DOHH2 (cell line): ENCODE measurements at regions not wholly inside any gene's neighbourhood (a gene's known extent, or its start where the extent isn't known, plus 50 kb on each side); places are given as distances from the start of the nearest gene placed in this dataset.

ENCODE experiments used
- H3F3A ChIP-seq: fragments of 200-600 bp; sonication (generic), shearing (Covaris generic); 2 replicates; pipeline ENCODE4 v1.6.0; 2016; ENCODE audit warnings: antibody characterized with exemption, mild to moderate bottlenecking; ENCODE audit not compliant: control insufficient read depth, insufficient read depth
- H3K27ac ChIP-seq: fragments of 200-600 bp; sonication (generic); 2 replicates; pipeline ENCODE4 v1.5.1; 2014; ENCODE audit warnings: low read depth, mild to moderate bottlenecking, low read length, moderate library complexity
- H3K27me3 ChIP-seq: fragments of 200-600 bp; sonication (generic); 2 replicates; pipeline ENCODE4 v1.6.1; 2014; ENCODE audit warnings: mild to moderate bottlenecking, low read length, mixed read lengths; ENCODE audit not compliant: control insufficient read depth
- H3K36me3 ChIP-seq: fragments of 200-600 bp; sonication (generic); 2 replicates; pipeline ENCODE4 v1.6.1; 2014; ENCODE audit warnings: mild to moderate bottlenecking, low read length, moderate library complexity, mixed read lengths; ENCODE audit not compliant: control insufficient read depth
- H3K4me1 ChIP-seq: fragments of 200-600 bp; sonication (generic); 2 replicates; pipeline ENCODE4 v1.6.1; 2014; ENCODE audit warnings: mild to moderate bottlenecking, low read length, mixed read lengths; ENCODE audit not compliant: control insufficient read depth
- H3K4me2 ChIP-seq: fragments of 200-600 bp; sonication (generic); 2 replicates; pipeline ENCODE4 v1.6.0; 2014; ENCODE audit warnings: mild to moderate bottlenecking, low read length, moderate library complexity
- H3K4me3 ChIP-seq: fragments of 200-600 bp; sonication (generic); 2 replicates; pipeline ENCODE4 v1.5.1; 2014; ENCODE audit warnings: mild to moderate bottlenecking, low read length, mixed read lengths
- H3K79me2 ChIP-seq: fragments of 200-600 bp; sonication (generic); 2 replicates; pipeline ENCODE4 v1.6.1; 2014; ENCODE audit warnings: mild to moderate bottlenecking, low read length, mixed read lengths; ENCODE audit not compliant: control insufficient read depth
- H3K9me2 ChIP-seq: fragments of 200-600 bp; sonication (generic); replicated peaks from 2 replicates; pipeline ENCODE4 v1.6.1; 2014; ENCODE audit warnings: mild to moderate bottlenecking, low read length, mixed read lengths; ENCODE audit not compliant: control insufficient read depth
- H3K9me3 ChIP-seq: fragments of 200-600 bp; sonication (generic); 2 replicates; pipeline ENCODE4 v1.6.1; 2014; ENCODE audit warnings: antibody characterized with exemption, low read length, mixed read lengths; ENCODE audit not compliant: control insufficient read depth, insufficient read depth
- H4K20me1 ChIP-seq: fragments of 200-600 bp; sonication (generic); 2 replicates; pipeline ENCODE4 v1.6.0; 2014; ENCODE audit warnings: low read depth, mild to moderate bottlenecking, antibody characterized with exemption, low read length, moderate library complexity; ENCODE audit not compliant: control insufficient read depth, insufficient read depth
- CTCF ChIP-seq: fragments of 200-600 bp; sonication (generic); IDR thresholded peaks from one replicate; pipeline ENCODE4 v1.5.1; 2014; ENCODE audit warnings: antibody characterized with exemption, mild to moderate bottlenecking, low read depth, low read length; ENCODE audit not compliant: poor library complexity, severe bottlenecking
- EZH2phosphoT487 ChIP-seq: fragments of 200-600 bp; sonication (generic); IDR thresholded peaks from 2 replicates; pipeline ENCODE4 v1.6.1; 2017; ENCODE audit warnings: borderline replicate concordance, mild to moderate bottlenecking, antibody characterized with exemption, low read length, moderate library complexity, mixed read lengths

- Histone ChIP-seq H3K4me1 (no peaks in the 10 kb centered on the region), H3K27ac (no peak overlapping the region)
- no peak for TF ChIP-seq EZH2phosphoT487
- no peak for TF ChIP-seq CTCF
Measured at GRCh38 chrY:15593476-15594160, 1069.3 kb downstream of the NLGN4Y start.

GRCh38 chrY:15594179-15594578 is 1069.8 kb downstream of the NLGN4Y start:
- no peak for TF ChIP-seq EZH2phosphoT487
- TF ChIP-seq CTCF, result no peak
- Histone ChIP-seq H3K79me2 (no peaks in the 10 kb centered on the region), H3K36me3 (no peaks in the 10 kb centered on the region), H3F3A (no peaks in the 10 kb centered on the region), H3K27ac (no peak overlapping the region), H3K9me2 (no peaks in the 10 kb centered on the region), H3K4me1 (no peaks in the 10 kb centered on the region), H3K4me3 (no peak overlapping the region), H3K9me3 (no peaks in the 10 kb centered on the region), H3K27me3 (no peaks in the 10 kb centered on the region), H3K4me2 (no peak overlapping the region), H4K20me1 (no peaks in the 10 kb centered on the region)

More at GRCh38 chrY:15593476-15594160, 1069.3 kb downstream of the NLGN4Y start:
- H3F3A ChIP-seq, result no peaks in the 10 kb centered on the region
- H3K79me2 ChIP-seq, result no peaks in the 10 kb centered on the region
- no peaks in the 10 kb centered on the region for H3K36me3 ChIP-seq
- H3K4me2 ChIP-seq, result no peak overlapping the region
- no peaks in the 10 kb centered on the region for H3K9me2 ChIP-seq
- H3K9me3 ChIP-seq, result no peaks in the 10 kb centered on the region
- no peaks in the 10 kb centered on the region for H4K20me1 ChIP-seq
- H3K4me3 ChIP-seq, result no peak overlapping the region
- H3K27me3 ChIP-seq, result no peaks in the 10 kb centered on the region

GRCh38 chrY:15600565-15600964 is 1076.2 kb downstream of the NLGN4Y start:
- H3K27ac ChIP-seq, result no peak overlapping the region
- H4K20me1 ChIP-seq, result no peaks in the 10 kb centered on the region
- H3K9me2 ChIP-seq, result no peaks in the 10 kb centered on the region

GRCh38 chrY:15624370-15624769 is 1100.0 kb downstream of the NLGN4Y start:
- Histone ChIP-seq H3K9me2 (no peaks in the 10 kb centered on the region), H3K4me2 (no peak overlapping the region), H3F3A (no peaks in the 10 kb centered on the region), H3K36me3 (no peaks in the 10 kb centered on the region), H3K9me3 (no peaks in the 10 kb centered on the region), H3K4me1 (no peaks in the 10 kb centered on the region), H3K27me3 (no peaks in the 10 kb centered on the region), H4K20me1 (no peaks in the 10 kb centered on the region), H3K4me3 (no peak overlapping the region), H3K27ac (no peak overlapping the region), H3K79me2 (no peaks in the 10 kb centered on the region)
- TF ChIP-seq EZH2phosphoT487 (no peak), CTCF (no peak)

More at GRCh38 chrY:15600565-15600964, 1076.2 kb downstream of the NLGN4Y start:
- H3K4me3 ChIP-seq, result no peak overlapping the region
- no peaks in the 10 kb centered on the region for H3F3A ChIP-seq
- H3K9me3 ChIP-seq, result no peaks in the 10 kb centered on the region
- no peak overlapping the region for H3K4me2 ChIP-seq
- H3K27me3 ChIP-seq, result no peaks in the 10 kb centered on the region
- H3K79me2 ChIP-seq, result no peaks in the 10 kb centered on the region
- H3K4me1 ChIP-seq, result no peaks in the 10 kb centered on the region
- no peaks in the 10 kb centered on the region for H3K36me3 ChIP-seq
- TF ChIP-seq EZH2phosphoT487, result no peak
